A204.1 (cell line): ENCODE measurements at regions not wholly inside any gene's neighbourhood (a gene's known extent, or its start where the extent isn't known, plus 50 kb on each side); places are given as distances from the start of the nearest gene placed in this dataset.

Experiments
- FAIRE-seq: peaks from 2 replicates; lab custom pipeline; 2012; peaks lifted over from hg19 to GRCh38; lab: Jason Lieb, UNC

DNA sequence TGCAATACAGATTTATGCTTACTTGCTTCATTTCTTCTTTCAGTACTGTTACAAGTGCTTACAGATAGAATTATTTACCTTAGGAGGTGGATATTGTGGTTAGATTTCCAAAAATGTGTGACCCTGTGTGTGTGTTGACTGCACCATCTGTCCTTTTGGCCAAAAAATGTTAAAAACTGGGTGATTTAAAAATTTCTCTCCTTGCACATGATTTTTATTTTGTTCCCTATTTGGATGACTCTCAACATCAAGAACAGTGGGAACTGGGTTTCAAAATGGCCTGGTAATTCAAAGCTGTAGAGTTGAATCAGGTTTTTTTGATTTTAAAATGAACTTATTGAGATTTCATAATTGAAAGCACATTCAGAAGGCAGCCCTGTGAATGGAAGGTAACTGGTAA is 1132.9 kb downstream of the RAPGEF2 start:
- FAIRE-seq, result no peak

DNA sequence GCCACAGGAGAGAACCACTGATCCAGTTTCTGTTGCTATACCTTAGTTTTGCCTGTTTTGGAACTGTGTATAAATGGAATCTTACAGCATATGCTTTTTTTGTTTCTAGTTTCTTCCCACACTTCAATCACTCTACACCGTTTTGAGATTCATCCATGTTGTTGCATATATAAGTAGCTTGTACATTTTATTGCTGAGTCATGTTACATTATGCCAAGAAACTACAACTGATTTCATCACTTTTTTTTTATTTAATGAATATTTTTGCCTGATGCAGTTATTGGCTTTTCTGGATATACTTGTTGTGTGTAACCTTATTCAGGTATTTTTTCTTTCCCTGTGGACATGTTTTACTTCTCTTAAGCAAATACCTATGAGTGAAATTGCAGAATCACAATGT is 1135.9 kb downstream of the RAPGEF2 start:
- FAIRE-seq, result no peak

DNA sequence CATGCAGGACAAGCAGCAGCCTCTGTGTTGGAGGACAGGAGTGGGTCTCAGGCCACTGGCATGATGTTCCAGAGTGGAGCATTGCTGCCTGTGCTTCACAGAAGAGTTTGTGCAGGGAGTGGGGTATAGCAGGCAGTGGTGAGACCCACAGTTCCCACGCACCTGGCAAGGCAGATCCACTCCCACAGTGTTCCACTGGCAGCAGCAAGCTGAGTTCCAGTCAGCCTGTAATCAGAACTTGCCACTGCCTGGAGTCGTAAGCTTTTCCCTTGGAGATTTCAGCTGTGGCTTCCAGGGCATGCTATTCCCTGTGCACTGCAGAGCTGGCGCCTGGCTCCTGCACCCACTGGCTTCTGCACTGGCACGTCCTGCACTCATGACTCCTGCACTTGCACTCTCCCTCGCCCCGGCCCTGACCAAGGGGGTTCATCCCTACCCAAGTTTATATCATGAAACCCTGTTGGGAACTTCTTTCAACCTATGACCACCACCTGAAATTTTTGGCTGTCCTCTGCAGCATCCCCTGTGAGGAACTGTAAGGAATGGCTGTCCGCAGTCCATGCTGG is 1144.3 kb downstream of the RAPGEF2 start:
- FAIRE-seq, result no peak

DNA sequence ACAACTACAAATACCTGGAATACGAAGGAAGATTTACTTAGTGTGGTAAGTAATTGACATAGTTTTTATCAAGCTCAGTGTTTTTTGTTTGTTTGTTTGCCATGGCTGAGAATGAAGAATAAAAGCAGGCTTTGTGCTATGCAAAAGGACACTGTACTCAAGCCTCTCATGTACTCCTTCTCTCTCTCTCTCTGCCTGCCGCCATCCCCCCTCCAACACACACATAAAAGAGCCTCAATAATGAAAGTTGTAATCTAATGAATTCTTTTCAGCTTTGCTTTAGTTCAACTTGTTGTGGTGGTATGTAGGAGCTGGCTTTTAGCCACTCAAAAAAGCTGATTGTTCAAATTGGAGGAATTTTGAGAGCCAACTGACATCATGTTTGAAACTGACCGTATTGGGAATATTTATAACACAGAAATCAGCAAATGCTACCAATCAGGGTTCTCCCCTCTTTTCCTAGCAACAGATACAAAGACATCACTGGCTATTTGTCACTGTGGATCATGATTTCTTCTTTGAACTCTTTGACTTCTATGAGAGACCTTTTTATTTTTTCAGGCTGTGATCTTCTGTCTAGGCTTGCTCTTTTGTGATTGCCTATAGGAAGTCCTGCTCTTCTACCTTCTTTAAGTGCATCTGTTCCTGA is 1148.8 kb downstream of the RAPGEF2 start:
- FAIRE-seq, result no peak

DNA sequence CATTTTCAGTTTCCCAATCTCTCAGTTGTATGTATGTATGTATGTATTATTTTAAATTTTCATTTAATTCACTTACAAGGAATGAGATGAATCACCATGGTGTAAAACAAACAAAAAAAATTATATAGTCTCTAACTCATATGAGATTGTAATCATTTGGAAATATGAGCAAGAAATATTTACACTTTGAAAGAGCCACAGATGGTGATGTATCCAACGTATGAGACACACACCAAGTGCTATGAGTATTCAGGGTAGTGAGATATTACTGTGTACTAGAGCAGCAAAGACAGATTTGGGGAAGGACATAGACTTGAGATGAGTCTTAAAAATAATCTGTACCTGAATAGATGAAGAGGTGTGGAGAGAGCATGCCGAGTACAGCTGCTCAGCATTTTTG is 1154.4 kb downstream of the RAPGEF2 start:
- no peak for FAIRE-seq

DNA sequence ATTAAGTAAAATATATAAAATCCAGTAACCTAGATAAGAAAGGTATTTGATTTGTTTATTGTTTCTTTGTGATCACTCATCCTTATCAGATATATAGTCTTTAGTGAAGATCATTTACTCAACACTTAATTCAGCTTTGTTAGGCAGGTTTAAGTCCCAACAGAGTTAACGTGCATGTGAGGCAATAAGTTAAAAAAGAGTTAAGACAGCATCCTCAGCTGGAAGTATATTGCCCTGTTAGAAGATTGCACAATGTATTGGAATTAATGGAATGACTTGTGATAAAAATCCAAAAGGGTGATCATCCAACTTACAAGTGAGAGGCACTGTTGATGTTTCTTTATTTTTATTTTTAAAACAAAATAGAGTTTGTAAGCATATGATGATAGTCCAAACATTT is 1162.1 kb downstream of the RAPGEF2 start:
- no peak for FAIRE-seq

DNA sequence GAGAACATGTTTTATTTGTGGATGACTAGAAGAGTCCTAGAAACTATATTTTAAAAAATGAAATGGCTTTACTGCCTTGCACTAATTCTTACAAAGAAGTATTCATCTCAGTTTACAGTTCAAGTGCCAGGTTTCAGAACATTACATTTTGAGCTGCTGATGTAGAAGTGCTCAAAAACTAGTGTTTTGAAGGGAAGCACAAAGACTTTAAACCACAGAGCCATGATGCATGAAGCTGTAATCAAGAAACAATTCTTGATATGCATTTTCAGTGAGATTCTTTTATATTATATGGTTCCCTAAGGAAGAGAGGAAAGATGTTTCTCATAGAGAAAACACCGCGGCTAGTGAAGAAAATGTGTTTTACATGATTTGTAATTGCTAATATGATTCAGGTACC is 1163.0 kb downstream of the RAPGEF2 start:
- no peak for FAIRE-seq

DNA sequence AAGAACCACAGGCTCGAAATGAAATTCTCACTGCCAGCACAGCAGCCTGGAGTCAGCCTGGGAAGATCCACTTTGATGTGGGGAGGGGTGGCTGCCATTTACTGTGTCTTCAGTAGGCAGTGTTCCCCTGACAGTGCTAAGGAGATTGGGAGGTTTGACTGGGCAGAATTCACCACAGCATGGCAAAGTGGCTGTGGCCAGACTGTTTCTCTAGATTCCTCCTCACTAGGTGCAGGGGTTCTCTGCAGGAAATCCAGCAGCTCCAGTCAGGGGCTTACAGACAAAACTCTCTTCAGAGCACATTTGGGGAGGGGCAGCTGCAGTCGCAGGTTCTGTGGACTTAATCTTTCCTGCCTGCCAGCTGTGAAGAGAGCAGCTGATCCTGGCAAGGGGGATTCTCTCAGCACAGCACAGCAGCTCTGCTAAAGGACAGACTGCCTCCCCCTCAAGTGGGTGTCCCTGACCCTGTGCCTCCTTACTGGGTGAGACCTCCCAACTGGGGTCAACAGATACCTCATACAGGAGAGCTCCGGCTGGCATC is 1174.0 kb downstream of the RAPGEF2 start:
- no peak for FAIRE-seq

DNA sequence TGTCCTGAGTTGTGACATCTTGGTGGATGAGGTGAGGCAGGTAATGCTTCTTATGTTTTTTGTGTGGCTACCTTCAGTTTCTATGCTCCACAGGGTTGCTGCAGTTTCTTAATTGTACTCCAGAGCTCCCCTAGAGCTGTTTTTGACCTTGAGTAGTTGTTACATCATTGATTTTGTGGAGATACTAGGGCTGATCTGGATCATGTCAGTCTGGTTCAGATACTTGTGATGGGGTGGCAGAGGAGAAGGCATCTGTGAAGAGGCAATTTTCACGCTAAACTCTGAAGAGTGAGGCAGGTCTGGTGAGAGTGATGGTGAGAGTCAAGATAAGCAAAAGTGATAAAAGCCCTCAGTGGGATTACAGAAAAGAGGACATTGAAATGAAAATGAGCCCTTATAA is 1180.2 kb downstream of the RAPGEF2 start:
- no peak for FAIRE-seq

DNA sequence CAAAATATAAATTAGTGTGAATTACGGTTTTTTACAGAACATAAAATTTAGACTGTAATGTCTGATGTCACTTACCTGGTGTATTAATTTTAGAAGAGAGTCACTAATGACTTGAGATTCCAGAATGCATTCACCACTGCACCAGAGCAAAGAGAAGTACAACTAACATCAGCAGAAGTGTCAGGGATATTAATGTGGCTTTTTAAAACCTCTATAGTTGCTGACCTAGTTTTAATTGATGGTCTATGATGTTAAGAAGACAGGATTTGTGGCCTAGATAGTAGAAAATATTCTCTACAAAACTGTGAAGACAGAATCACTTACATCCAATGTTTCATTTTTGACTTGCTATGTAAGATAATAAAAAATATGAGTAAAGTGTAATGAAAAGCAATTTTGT is 1181.6 kb downstream of the RAPGEF2 start:
- FAIRE-seq, result no peak

DNA sequence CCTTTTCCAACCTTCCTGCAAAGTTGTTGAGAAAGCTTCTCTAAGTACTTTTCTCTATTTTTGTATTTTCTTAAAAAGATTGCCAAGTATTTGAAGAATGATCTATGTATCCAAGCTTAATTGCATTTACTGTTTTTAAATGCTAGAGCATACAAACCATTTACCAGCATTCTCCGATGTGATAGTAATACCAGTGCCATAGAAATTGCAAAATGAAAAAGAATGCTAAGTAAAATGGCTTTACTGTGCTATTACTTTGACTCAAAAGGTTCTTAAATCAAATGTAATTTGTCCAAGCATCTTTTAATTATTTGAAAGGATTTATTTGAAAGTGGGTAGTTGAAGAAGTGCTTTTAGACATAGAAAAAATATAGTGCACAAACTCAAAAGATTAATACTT is 1183.2 kb downstream of the RAPGEF2 start:
- FAIRE-seq, result peak; percentile 3

DNA sequence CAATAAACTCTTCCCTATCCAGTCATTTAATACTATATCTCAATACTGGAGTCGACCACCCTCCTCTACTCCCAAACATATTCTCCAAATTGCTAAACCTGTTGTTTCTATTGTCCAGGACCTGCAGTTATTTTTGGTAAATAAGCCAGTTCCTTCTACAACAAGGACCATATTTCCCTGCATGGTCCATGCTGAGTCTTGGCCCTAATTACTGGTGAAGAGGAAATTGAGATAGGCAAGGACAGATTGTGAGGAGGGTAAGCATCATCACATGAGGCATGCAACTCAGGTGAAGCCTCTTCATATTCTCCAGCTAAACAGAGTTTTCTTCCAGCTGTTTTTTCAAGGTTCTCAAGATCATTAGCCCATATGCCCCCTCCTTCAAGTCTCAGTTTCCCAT is 1193.6 kb downstream of the RAPGEF2 start:
- FAIRE-seq, result no peak

DNA sequence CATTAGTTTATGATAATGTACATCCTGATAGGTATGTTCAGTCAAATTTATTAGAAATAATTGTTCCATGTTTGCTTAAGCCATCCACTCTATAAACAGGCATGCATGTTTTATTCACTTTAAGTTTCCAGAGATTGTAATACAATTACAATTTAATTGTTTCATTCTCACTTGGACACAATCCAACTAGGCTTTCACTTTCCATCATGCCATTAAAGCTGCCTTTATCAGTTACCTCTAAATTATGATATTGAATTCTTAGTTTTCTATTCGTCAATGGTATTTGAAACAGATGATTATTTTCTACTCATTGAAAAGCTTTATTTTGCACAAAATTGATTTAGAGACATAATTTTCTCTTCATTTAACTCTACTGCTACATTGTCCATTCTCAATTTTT is 1196.3 kb downstream of the RAPGEF2 start:
- FAIRE-seq, result no peak

DNA sequence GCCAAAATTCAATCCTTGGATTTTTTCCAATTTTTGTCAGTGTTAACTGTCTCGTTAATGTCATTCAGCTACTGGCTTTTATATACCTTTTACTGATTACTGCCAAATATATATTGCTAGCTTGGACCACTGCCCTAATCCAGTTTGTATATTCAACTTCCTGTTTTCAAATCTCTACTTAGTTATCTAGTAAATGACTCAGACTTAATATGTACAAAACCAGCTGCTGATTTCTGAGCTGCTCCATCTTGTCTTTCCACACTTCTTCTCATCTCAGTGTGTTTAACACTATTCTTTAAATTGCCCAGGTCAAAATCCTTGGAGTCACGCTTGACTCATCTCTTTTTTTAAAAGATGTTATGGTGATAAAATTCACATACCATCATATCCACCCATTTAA is 1196.7 kb downstream of the RAPGEF2 start:
- no peak for FAIRE-seq

DNA sequence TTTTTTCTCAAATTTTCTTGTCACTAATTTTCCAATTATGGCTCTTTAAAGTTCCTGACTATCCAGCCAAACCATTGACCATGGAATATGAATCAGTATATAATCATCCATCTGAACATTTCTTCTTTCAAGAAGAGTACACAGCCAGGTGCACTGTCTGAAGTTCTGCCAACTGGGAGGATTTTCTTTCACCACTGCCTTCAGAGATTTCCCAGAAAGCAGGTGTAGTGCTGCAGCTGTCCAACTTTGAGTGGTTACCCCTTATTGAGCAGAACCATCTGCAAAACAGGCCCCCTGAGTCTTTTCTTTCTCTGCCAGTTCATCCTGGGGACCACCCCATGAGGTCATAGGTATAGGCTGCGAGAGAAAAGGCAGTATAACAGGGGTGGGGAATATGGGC is 1213.2 kb downstream of the RAPGEF2 start:
- FAIRE-seq, result no peak

DNA sequence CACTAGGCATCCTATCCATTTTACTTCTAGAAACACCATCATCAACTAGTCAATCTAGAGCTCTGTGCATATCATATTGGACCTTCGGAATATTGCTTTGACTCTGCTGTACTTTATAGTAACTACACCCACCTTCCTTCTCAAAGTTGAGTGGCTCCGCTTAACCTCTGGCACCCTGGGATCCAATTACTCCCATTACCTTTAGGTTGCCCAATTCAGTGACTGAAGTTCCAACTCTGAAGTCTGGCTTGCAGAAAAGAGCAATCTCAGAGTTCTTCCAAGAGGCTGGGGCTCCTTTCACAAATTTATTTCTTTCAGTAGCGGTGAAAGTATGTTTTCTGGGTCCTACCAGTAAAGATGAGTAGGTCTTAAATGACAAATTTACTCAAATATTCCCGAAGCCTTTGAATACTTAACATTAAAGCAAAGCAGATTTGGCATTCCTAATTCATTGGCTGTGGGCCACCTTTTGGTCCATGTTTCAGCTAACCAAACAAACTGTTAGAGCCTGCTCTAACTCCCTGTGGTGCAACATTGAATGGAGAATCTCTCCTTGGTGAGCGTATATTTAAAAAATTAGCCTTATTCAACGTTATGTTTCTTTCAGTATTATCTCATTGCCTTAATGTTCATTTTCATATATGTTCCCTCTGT is 1215.8 kb downstream of the RAPGEF2 start:
- no peak for FAIRE-seq

DNA sequence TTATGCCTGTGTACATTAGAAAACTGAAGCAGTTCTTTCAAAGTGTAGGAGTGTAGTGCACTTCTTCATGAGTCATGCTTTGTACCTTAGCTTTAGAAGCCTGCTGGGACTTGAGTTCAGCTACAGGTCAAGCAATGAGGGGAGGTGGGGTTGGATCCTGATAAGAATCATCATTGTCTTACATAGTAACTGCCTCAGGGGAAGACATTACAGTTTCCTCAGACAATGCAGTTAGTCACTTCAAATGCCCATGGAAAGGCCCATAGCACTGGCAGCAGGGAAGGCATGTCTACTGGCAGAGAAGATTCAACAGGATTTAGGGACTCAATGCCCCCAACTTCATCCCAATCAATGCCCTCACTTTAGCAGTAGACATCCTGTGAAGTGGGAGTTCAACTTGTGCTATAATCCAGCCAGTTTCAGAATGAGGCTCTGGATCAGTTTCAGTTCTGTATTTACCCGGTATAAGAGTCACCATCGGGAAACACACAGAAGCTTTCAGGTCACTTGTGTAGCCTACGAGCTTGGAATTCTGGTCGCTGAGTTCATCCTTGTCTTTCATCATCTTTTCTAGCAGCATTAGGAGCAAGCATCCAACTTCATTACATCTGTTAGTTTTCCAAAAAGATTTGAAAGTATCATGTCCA is 1216.5 kb downstream of the RAPGEF2 start:
- no peak for FAIRE-seq

DNA sequence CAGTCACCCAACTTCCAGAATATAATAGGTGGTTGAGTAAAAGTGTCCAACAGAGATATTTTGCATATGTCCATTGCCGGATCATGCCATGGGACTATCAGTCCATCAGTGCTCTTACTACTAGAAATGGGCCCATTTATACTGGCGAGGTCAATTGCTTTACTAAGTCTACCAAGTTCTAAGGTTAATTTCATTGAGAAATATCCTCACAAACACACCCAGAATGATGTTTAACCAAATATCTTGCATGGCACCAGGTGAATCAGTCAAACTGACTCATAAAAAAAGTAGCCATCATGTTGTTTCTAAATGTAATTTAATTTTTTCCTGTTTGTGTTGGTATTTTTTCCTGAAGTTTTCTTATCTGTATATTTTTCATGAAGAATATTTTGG is 1217.0 kb downstream of the RAPGEF2 start:
- no peak for FAIRE-seq

DNA sequence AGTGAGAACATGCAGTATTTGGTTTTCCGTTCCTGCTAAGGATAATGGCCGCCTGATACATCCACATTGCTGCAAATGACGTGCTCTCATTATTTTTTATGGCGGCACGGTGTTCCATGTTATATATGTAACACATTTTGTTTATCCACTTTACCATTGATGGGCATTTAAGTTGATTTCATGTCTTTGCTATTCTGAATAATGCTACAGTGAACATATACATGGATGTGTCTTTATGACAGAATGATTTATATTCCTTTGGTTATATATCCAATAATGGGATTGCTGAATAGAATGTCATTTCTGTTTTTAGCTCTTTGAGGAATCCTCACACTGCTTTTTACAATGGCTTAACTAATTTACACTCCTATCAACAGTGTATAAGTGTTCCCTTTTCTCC is 1223.2 kb downstream of the RAPGEF2 start:
- FAIRE-seq, result no peak

DNA sequence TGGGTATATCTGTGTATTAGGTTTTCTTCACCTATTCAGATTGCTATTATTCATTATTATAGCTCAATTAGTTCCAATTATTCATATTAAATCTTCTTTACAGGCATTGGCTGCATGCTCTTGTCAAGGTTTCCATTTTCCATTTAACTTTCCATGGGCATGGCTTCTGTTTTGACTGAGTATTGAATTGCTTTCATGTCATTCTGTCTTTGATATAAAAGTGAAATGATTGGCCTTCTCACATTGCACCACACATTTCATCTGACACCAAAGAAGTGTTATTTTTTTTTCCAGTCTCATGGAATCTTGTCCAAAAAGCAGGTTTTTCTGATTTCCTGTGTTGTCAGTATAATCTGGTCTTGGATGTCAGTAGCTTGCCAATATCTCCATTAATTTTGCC is 1244.3 kb downstream of the RAPGEF2 start:
- no peak for FAIRE-seq

DNA sequence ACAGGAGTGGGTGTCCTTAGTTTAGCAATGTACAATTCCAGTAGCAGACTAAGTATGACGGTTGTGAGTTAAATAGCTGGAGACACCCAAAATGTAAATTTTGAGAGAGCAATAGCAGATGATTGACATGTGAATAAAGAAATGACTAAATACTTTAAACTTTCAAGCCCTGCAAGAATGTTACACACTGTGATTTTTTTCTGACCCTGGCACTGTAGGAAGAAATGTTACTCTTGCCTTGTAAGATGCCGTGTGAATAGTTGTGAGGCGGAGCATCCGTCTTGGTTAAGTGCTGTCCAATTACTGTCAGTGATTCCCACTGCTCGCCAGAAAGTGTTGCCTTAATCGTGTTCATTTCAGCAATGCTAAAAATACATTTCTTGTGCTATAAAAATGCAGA is 1248.1 kb downstream of the RAPGEF2 start:
- no peak for FAIRE-seq

DNA sequence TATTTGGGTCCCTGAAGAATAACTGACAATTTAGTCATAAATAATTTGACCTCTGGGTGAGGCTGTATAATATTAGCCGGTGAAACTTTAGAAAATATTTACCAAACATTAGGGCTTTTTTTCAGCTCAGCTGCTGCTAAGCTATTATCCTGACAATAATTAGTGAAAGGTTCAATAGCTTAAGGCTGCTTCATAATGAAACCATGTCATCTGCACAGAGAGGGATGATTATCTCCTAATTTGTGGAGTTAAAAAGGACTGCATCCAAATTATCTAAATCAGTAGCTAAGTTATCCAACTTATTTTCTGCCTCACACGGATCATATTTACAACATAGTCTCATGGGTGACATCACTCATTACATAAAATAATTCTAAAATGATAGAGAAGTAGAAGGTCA is 1249.8 kb downstream of the RAPGEF2 start:
- no peak for FAIRE-seq

DNA sequence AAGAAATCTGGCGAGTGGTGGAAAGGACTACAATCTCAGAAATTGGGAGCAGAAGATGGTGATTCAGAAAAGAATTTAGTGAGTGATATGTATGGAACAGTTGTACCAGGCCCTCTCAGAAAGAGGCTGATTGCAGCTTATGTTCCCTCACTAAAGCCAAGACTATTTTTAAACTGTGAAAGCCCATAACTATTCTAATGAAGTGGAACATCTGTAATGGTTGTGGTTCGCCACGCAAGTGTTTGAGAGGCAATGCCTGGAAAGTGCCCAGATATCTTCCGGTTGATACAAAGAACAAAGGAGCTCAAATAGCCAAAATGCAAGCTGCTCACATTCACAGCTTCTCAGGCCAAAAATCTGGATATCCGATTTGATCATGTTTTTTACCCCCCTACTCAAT is 1250.7 kb downstream of the RAPGEF2 start:
- no peak for FAIRE-seq
